WTC11 (cell line): ENCODE measurements at regions not wholly inside any gene's neighbourhood (a gene's known extent, or its start where the extent isn't known, plus 50 kb on each side); places are given as distances from the start of the nearest gene placed in this dataset.

Source experiments
- GABPB1 ChIP-seq: sonication (generic); formaldehyde crosslinking; IDR thresholded peaks from 2 replicates; pipeline ENCODE4 v1.8.1; 2023; ENCODE audit warnings: mild to moderate bottlenecking, missing genetic modification reagents
- NFYB ChIP-seq: sonication (generic); formaldehyde crosslinking; conservative IDR thresholded peaks from 2 replicates; pipeline ENCODE4 v1.8.0; 2022; ENCODE audit warnings: low read depth, missing genetic modification reagents
- NR3C1 ChIP-seq: sonication (generic); formaldehyde crosslinking; conservative IDR thresholded peaks from 2 replicates; pipeline ENCODE4 v1.8.1; 2023; ENCODE audit warnings: low read depth, mild to moderate bottlenecking, missing genetic modification reagents
- TEAD1 ChIP-seq: sonication (generic); formaldehyde crosslinking; IDR thresholded peaks from 2 replicates; pipeline ENCODE4 v1.8.0; 2022; ENCODE audit warnings: mild to moderate bottlenecking, missing genetic modification reagents
- TF ChIP-seq, protein P1 (sequence below): fragments of 200-600 bp; IDR thresholded peaks from 2 replicates; pipeline ENCODE4 v1.8.0; 2022; ENCODE audit warnings: antibody characterized with exemption

GRCh38 chr3:43183456-43183855, 77.6 kb upstream of the POMGNT2 start:
- TF ChIP-seq NFYB (CRISPR knock-in tag) (no peak), NR3C1 (CRISPR knock-in tag) (no peak), GABPB1 (no peak), TEAD1 (CRISPR knock-in tag) (no peak)
- TF ChIP-seq, protein P1, sequence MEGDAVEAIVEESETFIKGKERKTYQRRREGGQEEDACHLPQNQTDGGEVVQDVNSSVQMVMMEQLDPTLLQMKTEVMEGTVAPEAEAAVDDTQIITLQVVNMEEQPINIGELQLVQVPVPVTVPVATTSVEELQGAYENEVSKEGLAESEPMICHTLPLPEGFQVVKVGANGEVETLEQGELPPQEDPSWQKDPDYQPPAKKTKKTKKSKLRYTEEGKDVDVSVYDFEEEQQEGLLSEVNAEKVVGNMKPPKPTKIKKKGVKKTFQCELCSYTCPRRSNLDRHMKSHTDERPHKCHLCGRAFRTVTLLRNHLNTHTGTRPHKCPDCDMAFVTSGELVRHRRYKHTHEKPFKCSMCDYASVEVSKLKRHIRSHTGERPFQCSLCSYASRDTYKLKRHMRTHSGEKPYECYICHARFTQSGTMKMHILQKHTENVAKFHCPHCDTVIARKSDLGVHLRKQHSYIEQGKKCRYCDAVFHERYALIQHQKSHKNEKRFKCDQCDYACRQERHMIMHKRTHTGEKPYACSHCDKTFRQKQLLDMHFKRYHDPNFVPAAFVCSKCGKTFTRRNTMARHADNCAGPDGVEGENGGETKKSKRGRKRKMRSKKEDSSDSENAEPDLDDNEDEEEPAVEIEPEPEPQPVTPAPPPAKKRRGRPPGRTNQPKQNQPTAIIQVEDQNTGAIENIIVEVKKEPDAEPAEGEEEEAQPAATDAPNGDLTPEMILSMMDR, result no peak
